ENCODE measurements at regions not wholly inside any gene's neighbourhood (a gene's known extent, or its start where the extent isn't known, plus 50 kb on each side); places are given as distances from the start of the nearest gene placed in this dataset.

DNA sequence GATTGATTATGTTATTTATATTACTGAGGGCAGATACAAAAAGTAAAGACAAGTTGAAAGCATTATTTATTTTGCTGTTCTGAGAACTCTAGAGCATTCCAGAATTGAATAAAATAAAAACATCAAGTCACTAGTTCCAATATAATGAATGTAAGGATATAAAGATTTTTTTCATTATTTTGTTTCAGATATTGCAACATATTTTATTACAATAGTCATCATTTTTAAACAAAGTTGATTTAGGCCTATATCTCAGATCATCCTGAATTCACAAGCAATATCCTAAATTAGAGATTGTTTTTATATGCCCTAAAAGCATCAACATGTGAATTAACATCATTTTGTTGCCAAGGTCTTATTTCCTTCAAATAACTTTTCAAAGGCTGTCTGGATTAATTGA is 535.6 kb upstream of the KCND2 start:
- TF ChIP-seq POLR2A (IDR thresholded peaks at IDR 0.05): no peak
- TF ChIP-seq POLR2AphosphoS5 (IDR thresholded peaks at IDR 0.05; ENCODE audit: insufficient read depth in 1 of 2, low read depth in 1 of 2): no peak

Measured in vagina (tissue), 2 donors.